HG02571 (cell line): ENCODE measurements at regions not wholly inside any gene's neighbourhood (a gene's known extent, or its start where the extent isn't known, plus 50 kb on each side); places are given as distances from the start of the nearest gene placed in this dataset.

Experiments used
- ATAC-seq: cut with Tn5 transposase; IDR thresholded peaks from one replicate; pipeline ENCODE4 v1.9.1; 2021; ENCODE audit warnings: mild to moderate bottlenecking, moderate library complexity; ENCODE audit not compliant: unreplicated experiment

GRCh38 chr3:8189051-8189450 lies 312.6 kb upstream of the LMCD1 start:
- ATAC-seq: no peak

- no peak for ATAC-seq
Measured at GRCh38 chr3:8191406-8191805, 310.2 kb upstream of the LMCD1 start.

- no peak for ATAC-seq
Measured at GRCh38 chr3:8197384-8197783, 304.2 kb upstream of the LMCD1 start.

GRCh38 chr3:8198605-8199004 lies 303.0 kb upstream of the LMCD1 start:
- ATAC-seq: no peak

GRCh38 chr3:8200996-8201395 lies 300.6 kb upstream of the LMCD1 start:
- ATAC-seq: no peak

GRCh38 chr3:8201886-8202285 lies 299.7 kb upstream of the LMCD1 start:
- ATAC-seq: no peak

- ATAC-seq: no peak
Measured at GRCh38 chr3:8204331-8204730, 297.3 kb upstream of the LMCD1 start.

GRCh38 chr3:8204853-8205650 lies 296.6 kb upstream of the LMCD1 start:
- ATAC-seq: no peak

- no peak for ATAC-seq
Measured at GRCh38 chr3:8205881-8206280, 295.7 kb upstream of the LMCD1 start.

GRCh38 chr3:8206971-8207617 lies 294.5 kb upstream of the LMCD1 start:
- ATAC-seq: no peak

- ATAC-seq: no peak
Measured at GRCh38 chr3:8210882-8211341, 290.7 kb upstream of the LMCD1 start.

- no peak for ATAC-seq
Measured at GRCh38 chr3:8212794-8213193, 288.8 kb upstream of the LMCD1 start.

- no peak for ATAC-seq
Measured at GRCh38 chr3:8213286-8213685, 288.3 kb upstream of the LMCD1 start.

- no peak for ATAC-seq
Measured at GRCh38 chr3:8215821-8216220, 285.8 kb upstream of the LMCD1 start.

- ATAC-seq: no peak
Measured at GRCh38 chr3:8218353-8218940, 283.2 kb upstream of the LMCD1 start.

- ATAC-seq: no peak
Measured at GRCh38 chr3:8220291-8220690, 281.3 kb upstream of the LMCD1 start.

GRCh38 chr3:8223766-8224165 lies 277.9 kb upstream of the LMCD1 start:
- ATAC-seq: no peak

- ATAC-seq: no peak
Measured at GRCh38 chr3:8224941-8225340, 276.7 kb upstream of the LMCD1 start.

GRCh38 chr3:8233938-8234337 lies 267.7 kb upstream of the LMCD1 start:
- ATAC-seq: no peak

- no peak for ATAC-seq
Measured at GRCh38 chr3:8236264-8236663, 265.4 kb upstream of the LMCD1 start.

GRCh38 chr3:8237893-8238292 lies 263.7 kb upstream of the LMCD1 start:
- ATAC-seq: no peak

GRCh38 chr3:8238432-8238831 lies 263.2 kb upstream of the LMCD1 start:
- no peak for ATAC-seq
